ENCODE measurements at regions not wholly inside any gene's neighbourhood (a gene's known extent, or its start where the extent isn't known, plus 50 kb on each side); places are given as distances from the start of the nearest gene placed in this dataset.

DNA sequence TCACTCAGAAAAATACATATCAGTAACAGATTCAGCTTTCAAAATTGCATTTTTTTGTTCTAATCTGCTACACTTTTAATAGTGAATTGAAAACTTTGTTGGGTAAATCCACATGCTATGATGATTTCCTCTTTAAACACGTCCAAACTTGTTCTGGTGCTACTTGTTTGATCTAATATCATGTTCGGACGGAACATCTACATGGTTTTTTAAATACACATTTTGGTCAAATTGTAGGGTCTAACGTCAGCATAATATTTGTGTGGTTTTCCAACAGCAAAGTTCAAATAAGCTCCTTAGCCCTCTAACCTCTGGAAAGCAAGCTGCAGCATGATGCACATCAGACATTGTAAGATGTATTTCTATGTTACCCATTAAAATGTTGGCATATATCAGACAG, 98.5 kb upstream of the OSTN start:
- H3K36me3 ChIP-seq (ENCODE audit: insufficient read depth) = no peaks in the 10 kb centered on the region
- no peaks in the 10 kb centered on the region for H3F3A ChIP-seq (replicated peaks; ENCODE audit: low read depth)
- no peaks in the 10 kb centered on the region for H3K27me3 ChIP-seq (ENCODE audit: insufficient read depth)
- H3K4me3 ChIP-seq = no peak overlapping the region
- DNase-seq (ENCODE audit: low spot score) (no peak), ATAC-seq (no peak)
- H3K4me1 Mint-ChIP-seq = no peaks in the 10 kb centered on the region
- H3K79me2 ChIP-seq (replicated peaks; ENCODE audit: insufficient read depth) = no peaks in the 10 kb centered on the region
- no peak for TF ChIP-seq ZNF331 (CRISPR knock-in tag; IDR thresholded peaks at IDR 0.05; ENCODE audit: low read depth)
- TF ChIP-seq EZH2 (IDR thresholded peaks at IDR 0.05; ENCODE audit: low read depth, unreplicated experiment) = no peak
- no peak overlapping the region for H3K4me3 Mint-ChIP-seq
- H4K20me1 ChIP-seq (replicated peaks; ENCODE audit: insufficient read depth) = no peaks in the 10 kb centered on the region
- H2AFZ ChIP-seq = no peak overlapping the region
- no peak overlapping the region for H3K27ac Mint-ChIP-seq
- no peak overlapping the region for H3K4me2 ChIP-seq
- no peaks in the 10 kb centered on the region for H3K9me3 Mint-ChIP-seq
- H3K9me2 ChIP-seq (ENCODE audit: insufficient read depth) = no peaks in the 10 kb centered on the region
- H3K4me1 ChIP-seq (ENCODE audit: insufficient read depth) = no peaks in the 10 kb centered on the region
- H3K27ac ChIP-seq (ENCODE audit: low read depth) = no peak overlapping the region
- H3K27me3 Mint-ChIP-seq (ENCODE audit: insufficient read depth, low read depth, poor library complexity) = peaks cover 3% of the 10 kb centered on the region
- no peaks in the 10 kb centered on the region for H3K36me3 Mint-ChIP-seq (ENCODE audit: low read depth)

DNA sequence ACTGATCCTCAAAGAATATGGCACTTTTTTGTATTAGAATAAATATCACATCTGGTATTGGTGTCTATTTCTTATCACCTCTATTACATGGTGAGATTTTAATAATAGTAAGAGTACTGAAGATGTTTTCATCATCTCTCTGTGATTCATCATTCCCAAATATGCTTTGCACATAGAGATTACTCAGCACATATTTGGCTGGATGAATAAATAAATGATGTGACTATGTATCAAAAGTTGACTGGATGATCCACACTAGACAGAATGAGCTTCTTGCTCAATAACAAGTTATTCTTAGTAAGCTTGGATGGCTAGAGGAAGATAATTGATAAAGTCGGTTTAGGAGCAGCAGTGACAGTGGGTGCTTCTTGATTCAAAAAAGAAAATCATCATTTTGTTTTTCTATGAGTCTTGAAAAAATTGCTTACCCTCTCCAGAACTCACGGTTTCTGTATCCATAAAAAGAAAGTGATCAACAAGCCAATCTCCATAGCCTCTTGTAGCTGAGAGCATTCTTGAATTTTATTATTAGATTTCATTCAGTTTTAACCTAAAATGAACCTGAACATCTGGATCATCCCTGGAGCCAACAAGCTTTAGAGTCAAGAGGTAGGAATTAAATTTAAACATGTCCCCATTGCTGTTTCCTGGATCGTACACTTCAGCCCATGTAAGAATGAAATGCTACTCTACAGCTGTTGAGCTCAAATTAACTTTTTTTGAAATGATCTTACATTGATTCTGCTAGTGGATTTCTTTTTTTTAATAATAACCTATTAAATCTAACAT, 104.8 kb upstream of the OSTN start:
- Histone ChIP-seq H3K9me2 (ENCODE audit: insufficient read depth) (no peaks in the 10 kb centered on the region), H4K20me1 (replicated peaks; ENCODE audit: insufficient read depth) (no peaks in the 10 kb centered on the region), H3K27ac (ENCODE audit: low read depth) (no peak overlapping the region), H3K4me1 (ENCODE audit: insufficient read depth) (no peaks in the 10 kb centered on the region), H2AFZ (no peak overlapping the region), H3F3A (replicated peaks; ENCODE audit: low read depth) (no peaks in the 10 kb centered on the region), H3K4me3 (no peak overlapping the region), H3K79me2 (replicated peaks; ENCODE audit: insufficient read depth) (no peaks in the 10 kb centered on the region), H3K4me2 (no peak overlapping the region), H3K36me3 (ENCODE audit: insufficient read depth) (no peaks in the 10 kb centered on the region), H3K27me3 (ENCODE audit: insufficient read depth) (no peaks in the 10 kb centered on the region)
- no peaks in the 10 kb centered on the region for H3K27me3 Mint-ChIP-seq (ENCODE audit: insufficient read depth, low read depth, poor library complexity)
- ATAC-seq (no peak), DNase-seq (ENCODE audit: low spot score) (no peak)
- no peaks in the 10 kb centered on the region for H3K9me3 Mint-ChIP-seq
- no peak overlapping the region for H3K27ac Mint-ChIP-seq
- no peaks in the 10 kb centered on the region for H3K4me1 Mint-ChIP-seq
- H3K4me3 Mint-ChIP-seq = no peak overlapping the region
- no peak for TF ChIP-seq EZH2 (IDR thresholded peaks at IDR 0.05; ENCODE audit: low read depth, unreplicated experiment)
- no peak for TF ChIP-seq ETS1 (IDR thresholded peaks at IDR 0.05)
- TF ChIP-seq POLR2AphosphoS5 (IDR thresholded peaks at IDR 0.05; ENCODE audit: low read depth) = no peak
- TF ChIP-seq ZNF462 (CRISPR knock-in tag; IDR thresholded peaks at IDR 0.05) = no peak
- no peak for TF ChIP-seq JUNB (IDR thresholded peaks at IDR 0.05; ENCODE audit: unreplicated experiment)
- TF ChIP-seq ZNF331 (CRISPR knock-in tag; IDR thresholded peaks at IDR 0.05; ENCODE audit: low read depth) = no peak
- TF ChIP-seq ZNF114 (CRISPR knock-in tag; IDR thresholded peaks at IDR 0.05) = no peak
- no peak for TF ChIP-seq EZH2phosphoT487 (IDR thresholded peaks at IDR 0.05; ENCODE audit: unreplicated experiment)
- no peak for TF ChIP-seq CREB1 (CRISPR knock-in tag; IDR thresholded peaks at IDR 0.05; ENCODE audit: low read depth)
- no peak for TF ChIP-seq NANOG (IDR thresholded peaks at IDR 0.05; ENCODE audit: borderline replicate concordance)
- TF ChIP-seq STAT1 (IDR thresholded peaks at IDR 0.05; ENCODE audit: unreplicated experiment) = no peak
- TF ChIP-seq, protein P1, sequence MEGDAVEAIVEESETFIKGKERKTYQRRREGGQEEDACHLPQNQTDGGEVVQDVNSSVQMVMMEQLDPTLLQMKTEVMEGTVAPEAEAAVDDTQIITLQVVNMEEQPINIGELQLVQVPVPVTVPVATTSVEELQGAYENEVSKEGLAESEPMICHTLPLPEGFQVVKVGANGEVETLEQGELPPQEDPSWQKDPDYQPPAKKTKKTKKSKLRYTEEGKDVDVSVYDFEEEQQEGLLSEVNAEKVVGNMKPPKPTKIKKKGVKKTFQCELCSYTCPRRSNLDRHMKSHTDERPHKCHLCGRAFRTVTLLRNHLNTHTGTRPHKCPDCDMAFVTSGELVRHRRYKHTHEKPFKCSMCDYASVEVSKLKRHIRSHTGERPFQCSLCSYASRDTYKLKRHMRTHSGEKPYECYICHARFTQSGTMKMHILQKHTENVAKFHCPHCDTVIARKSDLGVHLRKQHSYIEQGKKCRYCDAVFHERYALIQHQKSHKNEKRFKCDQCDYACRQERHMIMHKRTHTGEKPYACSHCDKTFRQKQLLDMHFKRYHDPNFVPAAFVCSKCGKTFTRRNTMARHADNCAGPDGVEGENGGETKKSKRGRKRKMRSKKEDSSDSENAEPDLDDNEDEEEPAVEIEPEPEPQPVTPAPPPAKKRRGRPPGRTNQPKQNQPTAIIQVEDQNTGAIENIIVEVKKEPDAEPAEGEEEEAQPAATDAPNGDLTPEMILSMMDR (conservative IDR thresholded peaks at IDR 0.05; ENCODE audit: low read depth in 2 of 2) = no peak
- H3K36me3 Mint-ChIP-seq (ENCODE audit: low read depth) = no peaks in the 10 kb centered on the region

Data from GM23338 (cell line).